ENCODE measurements at regions not wholly inside any gene's neighbourhood (a gene's known extent, or its start where the extent isn't known, plus 50 kb on each side); places are given as distances from the start of the nearest gene placed in this dataset.

DNA sequence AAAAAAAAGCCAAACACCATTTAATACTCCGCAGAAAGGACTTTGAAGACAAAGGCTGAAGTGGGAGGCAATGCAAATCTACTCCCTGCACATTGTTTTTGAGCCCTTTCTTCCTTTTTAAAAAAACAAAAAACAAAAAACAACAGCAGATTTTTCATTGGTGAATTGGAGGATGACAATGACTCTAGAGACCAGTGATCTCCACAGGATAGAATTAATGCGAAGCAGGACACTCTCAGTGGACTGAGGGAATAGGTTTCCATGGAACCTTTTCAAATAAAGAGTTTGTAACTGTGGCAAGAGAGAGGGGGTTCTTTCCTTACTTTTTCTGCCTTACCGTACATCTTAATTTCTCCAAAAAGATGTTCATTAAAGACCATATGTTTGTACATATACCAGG, 371.0 kb downstream of the MEIS1 start:
- TF ChIP-seq, protein P1, sequence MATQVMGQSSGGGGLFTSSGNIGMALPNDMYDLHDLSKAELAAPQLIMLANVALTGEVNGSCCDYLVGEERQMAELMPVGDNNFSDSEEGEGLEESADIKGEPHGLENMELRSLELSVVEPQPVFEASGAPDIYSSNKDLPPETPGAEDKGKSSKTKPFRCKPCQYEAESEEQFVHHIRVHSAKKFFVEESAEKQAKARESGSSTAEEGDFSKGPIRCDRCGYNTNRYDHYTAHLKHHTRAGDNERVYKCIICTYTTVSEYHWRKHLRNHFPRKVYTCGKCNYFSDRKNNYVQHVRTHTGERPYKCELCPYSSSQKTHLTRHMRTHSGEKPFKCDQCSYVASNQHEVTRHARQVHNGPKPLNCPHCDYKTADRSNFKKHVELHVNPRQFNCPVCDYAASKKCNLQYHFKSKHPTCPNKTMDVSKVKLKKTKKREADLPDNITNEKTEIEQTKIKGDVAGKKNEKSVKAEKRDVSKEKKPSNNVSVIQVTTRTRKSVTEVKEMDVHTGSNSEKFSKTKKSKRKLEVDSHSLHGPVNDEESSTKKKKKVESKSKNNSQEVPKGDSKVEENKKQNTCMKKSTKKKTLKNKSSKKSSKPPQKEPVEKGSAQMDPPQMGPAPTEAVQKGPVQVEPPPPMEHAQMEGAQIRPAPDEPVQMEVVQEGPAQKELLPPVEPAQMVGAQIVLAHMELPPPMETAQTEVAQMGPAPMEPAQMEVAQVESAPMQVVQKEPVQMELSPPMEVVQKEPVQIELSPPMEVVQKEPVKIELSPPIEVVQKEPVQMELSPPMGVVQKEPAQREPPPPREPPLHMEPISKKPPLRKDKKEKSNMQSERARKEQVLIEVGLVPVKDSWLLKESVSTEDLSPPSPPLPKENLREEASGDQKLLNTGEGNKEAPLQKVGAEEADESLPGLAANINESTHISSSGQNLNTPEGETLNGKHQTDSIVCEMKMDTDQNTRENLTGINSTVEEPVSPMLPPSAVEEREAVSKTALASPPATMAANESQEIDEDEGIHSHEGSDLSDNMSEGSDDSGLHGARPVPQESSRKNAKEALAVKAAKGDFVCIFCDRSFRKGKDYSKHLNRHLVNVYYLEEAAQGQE (IDR thresholded peaks at IDR 0.05; ENCODE audit: borderline replicate concordance): no peak
- TF ChIP-seq EZH2 (IDR thresholded peaks at IDR 0.05; ENCODE audit: borderline replicate concordance, insufficient read depth, low read length, poor library complexity, severe bottlenecking) (no peak), POLR2AphosphoS5 (IDR thresholded peaks at IDR 0.05) (no peak), EP300 (conservative IDR thresholded peaks at IDR 0.05; ENCODE audit: poor library complexity, severe bottlenecking) (no peak), RAD21 (conservative IDR thresholded peaks at IDR 0.05) (no peak), MXI1 (conservative IDR thresholded peaks at IDR 0.05; ENCODE audit: poor library complexity, severe bottlenecking) (no peak), TAF1 (IDR thresholded peaks at IDR 0.05; ENCODE audit: low read depth) (no peak), SMC3 (conservative IDR thresholded peaks at IDR 0.05; ENCODE audit: poor library complexity) (no peak)
- TF ChIP-seq, protein P2, sequence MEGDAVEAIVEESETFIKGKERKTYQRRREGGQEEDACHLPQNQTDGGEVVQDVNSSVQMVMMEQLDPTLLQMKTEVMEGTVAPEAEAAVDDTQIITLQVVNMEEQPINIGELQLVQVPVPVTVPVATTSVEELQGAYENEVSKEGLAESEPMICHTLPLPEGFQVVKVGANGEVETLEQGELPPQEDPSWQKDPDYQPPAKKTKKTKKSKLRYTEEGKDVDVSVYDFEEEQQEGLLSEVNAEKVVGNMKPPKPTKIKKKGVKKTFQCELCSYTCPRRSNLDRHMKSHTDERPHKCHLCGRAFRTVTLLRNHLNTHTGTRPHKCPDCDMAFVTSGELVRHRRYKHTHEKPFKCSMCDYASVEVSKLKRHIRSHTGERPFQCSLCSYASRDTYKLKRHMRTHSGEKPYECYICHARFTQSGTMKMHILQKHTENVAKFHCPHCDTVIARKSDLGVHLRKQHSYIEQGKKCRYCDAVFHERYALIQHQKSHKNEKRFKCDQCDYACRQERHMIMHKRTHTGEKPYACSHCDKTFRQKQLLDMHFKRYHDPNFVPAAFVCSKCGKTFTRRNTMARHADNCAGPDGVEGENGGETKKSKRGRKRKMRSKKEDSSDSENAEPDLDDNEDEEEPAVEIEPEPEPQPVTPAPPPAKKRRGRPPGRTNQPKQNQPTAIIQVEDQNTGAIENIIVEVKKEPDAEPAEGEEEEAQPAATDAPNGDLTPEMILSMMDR (IDR thresholded peaks at IDR 0.05; ENCODE audit: poor library complexity, severe bottlenecking): no peak
